Ovary (tissue), 7 donors: ENCODE measurements at regions not wholly inside any gene's neighbourhood (a gene's known extent, or its start where the extent isn't known, plus 50 kb on each side); places are given as distances from the start of the nearest gene placed in this dataset.

Experiments used
- DNase-seq, 5 donors: peaks; one replicate each; pipeline ENCODE4 v3.0.0-alpha.2; 2019 to 2020
- H3K27ac ChIP-seq, 2 donors: fragments of 200-600 bp; one replicate each; pipeline versions ENCODE4 v1.5.1 to v1.8.0; 2019 to 2022
- H3K27me3 ChIP-seq: fragments of 200-600 bp; one replicate; pipeline ENCODE4 v1.8.0; 2022
- H3K36me3 ChIP-seq: fragments of 200-600 bp; sonication (generic); one replicate; pipeline ENCODE4 v1.5.1; 2019
- H3K4me1 ChIP-seq: one replicate; pipeline ENCODE4 v1.8.1; 2013; ENCODE audit warnings: mild to moderate bottlenecking, moderate library complexity; ENCODE audit not compliant: insufficient read depth
- H3K4me3 ChIP-seq: fragments of 200-600 bp; sonication (generic); one replicate; pipeline ENCODE4 v1.5.1; 2017
- H3K9me3 ChIP-seq, 2 donors: fragments of 200-600 bp in 1 of 2; sonication (generic) in 1 of 2; one replicate each; pipeline versions ENCODE4 v1.5.1 to v1.8.1; 2013 to 2019; ENCODE audit warnings: mild to moderate bottlenecking in 1 of 2, moderate library complexity in 1 of 2
- CTCF ChIP-seq, 3 donors: fragments of 450-650 bp in 2 of 3; fragments of 200-600 bp in 1 of 3; IDR thresholded peaks; one replicate each; pipeline versions ENCODE4 v1.5.1 to v1.8.0; 2016 to 2022; ENCODE audit warnings: antibody characterized with exemption in 3 of 3, mild to moderate bottlenecking in 1 of 3
- EP300 ChIP-seq: sonication (generic); formaldehyde crosslinking; IDR thresholded peaks from one replicate; pipeline ENCODE4 v1.6.1; 2017; ENCODE audit warnings: antibody characterized with exemption
- POLR2A ChIP-seq: fragments of 450-650 bp; IDR thresholded peaks from one replicate; pipeline ENCODE4 v1.6.1; 2017; ENCODE audit warnings: antibody characterized with exemption, mild to moderate bottlenecking, moderate library complexity
- WGBS, 3 donors: extraction: QIAGEN DNeasy Blood & Tissue Kit in 1 of 3; methylation state at CpG; one replicate each; pipeline versions ENCODE4 v1.1.5 to v1.1.7; 2013 to 2017; 5-methylcytosine and 5-hydroxymethylcytosine counted together
- intact Hi-C, 4 donors: fragments of 100-400 bp; cut with DNase I; formaldehyde crosslinking; loops; one replicate each; pipeline versions ENCODE4 v1.11.0 to v1.15.1; 2022 to 2023
- donor health status: DM: no; HTN: no; CAD: no; lungs with moderate emphysema.
- donor health status: DM: no; HTN: no; CAD: no.
- donor health status: Bipolar disorder and iron deficiency.
- donor health status: DM: no; HTN: no; CAD: no.
- donor health status: DM: yes; HTN: yes; CAD: no.

GRCh38 chr4:64883087-64883807 is 474.0 kb upstream of the TECRL start:
- intact Hi-C loops, result loop anchor here in 1 of 4 donors (1.0 kb wide), 1 partner anchor 36 kb away; no protein-coding TSS in a partner anchor
- TF ChIP-seq EP300 (no peak), POLR2A (no peak), CTCF (IDR thresholded peaks at IDR 0.05) (no peak)

GRCh38 chr4:64882311-64883086 is 473.2 kb upstream of the TECRL start:
- DNase-seq, result no peak
- Histone ChIP-seq H3K27me3 (no peaks in the 10 kb centered on the region), H3K27ac (no peak overlapping the region), H3K4me1 (no peaks in the 10 kb centered on the region), H3K9me3 (no peaks in the 10 kb centered on the region), H3K4me3 (no peak overlapping the region), H3K36me3 (no peaks in the 10 kb centered on the region)
- TF ChIP-seq EP300, result no peak
- WGBS, 3 donors, result 52 to 61% (median 52%) methylated on average over 2 of the region's 2 CpGs
- intact Hi-C loops, result loop anchor here in 1 of 4 donors (1.0 kb wide), 1 partner anchor 35 kb away; no protein-coding TSS in a partner anchor

More at GRCh38 chr4:64883087-64883807, 474.0 kb upstream of the TECRL start:
- H3K4me1 ChIP-seq, result no peaks in the 10 kb centered on the region
- H3K27ac ChIP-seq, result no peak overlapping the region
- WGBS, 3 donors, result 78 to 80% (median 79%) methylated on average over 5 of the region's 5 CpGs
- DNase-seq, result no peak
- H3K27me3 ChIP-seq, result no peaks in the 10 kb centered on the region
- H3K9me3 ChIP-seq, result no peaks in the 10 kb centered on the region
- no peaks in the 10 kb centered on the region for H3K36me3 ChIP-seq
- no peak overlapping the region for H3K4me3 ChIP-seq

- intact Hi-C loops, result no loop called here
- H3K27me3 ChIP-seq, result no peaks in the 10 kb centered on the region
- no peak overlapping the region for H3K27ac ChIP-seq
- no peak for DNase-seq
- 96 to 98% (median 96%) methylated on average over 12 of the region's 12 CpGs for WGBS, 3 donors
- TF ChIP-seq CTCF (IDR thresholded peaks at IDR 0.05), result no peak
- TF ChIP-seq EP300, result no peak
- no peak for TF ChIP-seq POLR2A
- no peaks in the 10 kb centered on the region for H3K9me3 ChIP-seq
- no peaks in the 10 kb centered on the region for H3K36me3 ChIP-seq
- H3K4me3 ChIP-seq, result no peak overlapping the region
- no peaks in the 10 kb centered on the region for H3K4me1 ChIP-seq
These were observed 471.3 kb upstream of the TECRL start for GRCh38 chr4:64880557-64880956.

- no peaks in the 10 kb centered on the region for H3K36me3 ChIP-seq
- no peaks in the 10 kb centered on the region for H3K4me1 ChIP-seq
- H3K4me3 ChIP-seq, result no peak overlapping the region
- no peak overlapping the region for H3K27ac ChIP-seq
- no peak for DNase-seq
- intact Hi-C loops, result no loop called here
- H3K27me3 ChIP-seq, result no peaks in the 10 kb centered on the region
- no peaks in the 10 kb centered on the region for H3K9me3 ChIP-seq
- TF ChIP-seq POLR2A (no peak), CTCF (IDR thresholded peaks at IDR 0.05) (no peak)
- WGBS, 3 donors, result 71 to 79% (median 74%) methylated on average over 3 of the region's 3 CpGs
These were observed 466.8 kb upstream of the TECRL start for GRCh38 chr4:64876021-64876420.

GRCh38 chr4:64870558-64870957 is 461.3 kb upstream of the TECRL start:
- Histone ChIP-seq H3K36me3 (no peaks in the 10 kb centered on the region), H3K27me3 (no peaks in the 10 kb centered on the region), H3K4me1 (no peaks in the 10 kb centered on the region), H3K4me3 (no peak overlapping the region), H3K9me3 (no peaks in the 10 kb centered on the region), H3K27ac (no peak overlapping the region)
- no peak for DNase-seq
- TF ChIP-seq CTCF (IDR thresholded peaks at IDR 0.05) (no peak), POLR2A (no peak), EP300 (no peak)
- intact Hi-C loops, result no loop called here
- WGBS, 3 donors, result 24 to 46% (median 33%) methylated on average over 4 of the region's 4 CpGs
